HG02642 (cell line): ENCODE measurements at regions not wholly inside any gene's neighbourhood (a gene's known extent, or its start where the extent isn't known, plus 50 kb on each side); places are given as distances from the start of the nearest gene placed in this dataset.

ENCODE experiments used
- ATAC-seq: cut with Tn5 transposase; IDR thresholded peaks from one replicate; pipeline ENCODE4 v1.9.1; 2021; ENCODE audit warnings: mild to moderate bottlenecking; ENCODE audit not compliant: unreplicated experiment, poor library complexity

DNA sequence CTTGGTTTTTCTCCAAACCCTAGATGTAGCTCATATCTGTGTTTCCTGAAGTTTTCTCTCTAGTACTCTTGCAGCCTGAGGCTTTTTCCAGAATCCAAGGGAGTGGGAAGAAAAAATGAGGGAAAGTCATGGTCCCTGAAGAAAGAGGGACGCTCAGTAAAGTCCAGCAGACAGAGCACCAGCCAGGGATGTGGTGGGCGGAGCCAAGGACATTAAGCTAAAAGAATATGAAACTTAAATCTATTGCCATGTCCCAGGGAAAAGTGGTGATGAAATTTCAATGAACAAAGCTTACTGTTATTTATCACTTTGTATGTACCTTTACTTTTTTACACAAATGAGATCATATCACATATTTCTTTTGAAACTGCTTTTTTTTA lies 430.2 kb downstream of the USP25 start:
- no peak for ATAC-seq

DNA sequence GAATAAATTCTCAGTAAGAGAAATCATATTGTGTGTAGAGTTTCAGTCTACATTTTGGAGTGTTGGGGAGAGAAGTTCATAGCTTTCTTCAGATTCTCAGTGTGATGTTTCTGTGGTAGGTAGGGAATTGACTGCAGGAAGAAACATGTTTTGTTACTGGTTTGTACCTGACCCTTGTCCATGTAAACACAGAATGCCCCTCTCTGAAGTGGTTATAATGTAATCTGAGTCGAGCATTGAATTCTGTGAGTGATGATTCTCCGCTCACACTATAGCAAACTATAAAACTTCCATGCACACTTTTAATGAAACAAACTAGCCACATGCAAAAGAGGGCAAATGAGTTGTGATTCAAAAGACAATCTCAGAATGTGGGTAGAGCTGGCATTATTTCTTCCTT lies 433.2 kb downstream of the USP25 start:
- no peak for ATAC-seq

DNA sequence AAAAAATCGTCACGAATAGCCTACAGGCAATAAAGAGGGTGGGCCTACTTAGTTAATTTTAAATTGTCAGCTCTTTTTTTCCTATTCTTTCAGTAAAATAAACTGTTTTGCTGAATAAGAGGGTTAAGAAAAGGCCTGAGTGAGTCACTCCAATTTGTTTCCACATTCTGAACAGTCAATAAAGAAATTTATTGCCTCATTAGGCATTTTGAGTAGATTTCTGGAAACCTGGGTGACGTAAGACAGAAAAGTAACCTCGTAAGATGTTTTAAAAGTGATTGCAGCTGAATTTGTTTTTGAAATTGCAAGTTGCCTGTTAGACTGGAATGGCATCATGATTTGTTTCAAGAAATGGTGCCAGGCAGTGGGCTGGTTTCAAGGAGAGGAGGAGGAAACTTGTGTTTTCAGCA lies 439.3 kb downstream of the USP25 start:
- no peak for ATAC-seq

DNA sequence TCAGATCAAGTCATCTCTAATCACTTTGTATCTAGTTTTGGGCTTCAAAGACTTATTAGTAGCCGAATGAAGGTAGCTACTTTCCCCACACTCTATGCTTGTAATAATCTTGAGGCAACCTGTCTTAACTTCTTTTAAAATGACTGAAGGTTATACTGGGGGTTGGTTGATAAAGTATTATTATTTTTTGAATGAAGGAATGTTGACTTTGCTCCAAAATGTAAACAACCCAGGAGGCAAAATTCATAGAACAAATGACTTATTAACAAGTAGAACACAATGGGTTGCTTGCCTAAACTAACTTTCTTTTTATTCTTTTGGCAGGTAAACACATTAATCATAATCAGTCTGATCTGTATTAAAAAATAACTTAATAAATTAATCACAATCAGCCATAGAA lies 440.0 kb downstream of the USP25 start:
- no peak for ATAC-seq

DNA sequence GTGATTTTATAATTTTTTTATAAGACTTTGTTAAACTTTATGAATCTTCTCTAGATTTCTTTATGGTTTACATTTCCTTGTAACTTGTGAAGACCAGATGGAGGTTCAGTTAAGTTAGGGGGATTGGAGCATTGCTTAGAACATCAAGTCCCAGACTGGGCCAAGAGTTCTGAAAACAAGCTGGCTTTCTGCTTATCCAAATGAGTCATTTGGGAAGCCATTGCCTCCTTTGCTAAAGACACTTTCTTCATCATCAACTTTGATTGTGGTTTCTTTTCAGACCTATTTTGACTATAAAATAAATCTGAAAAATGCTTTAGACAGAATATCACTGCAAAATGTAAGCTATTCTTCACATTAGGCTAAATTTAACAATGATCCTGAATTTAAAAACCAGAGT lies 446.8 kb downstream of the USP25 start:
- no peak for ATAC-seq

DNA sequence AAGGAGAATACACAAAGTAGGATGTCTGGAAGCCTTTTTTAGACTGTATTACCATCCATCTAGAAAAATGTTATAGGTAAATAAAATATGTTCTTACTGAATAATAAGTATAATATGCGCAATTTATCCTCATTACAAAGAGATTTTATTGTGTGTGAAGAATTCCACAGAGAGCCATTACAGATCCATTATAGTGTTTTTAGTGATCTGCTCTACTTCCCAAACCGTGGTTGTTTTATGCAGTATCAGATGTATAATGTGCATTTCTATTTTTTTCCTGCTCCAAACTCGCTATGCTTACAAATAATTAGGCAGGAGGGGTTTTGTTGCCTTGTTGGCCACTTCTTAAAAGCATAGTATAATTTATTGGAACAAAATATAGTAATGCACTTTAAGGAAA lies 447.8 kb downstream of the USP25 start:
- ATAC-seq: no peak

DNA sequence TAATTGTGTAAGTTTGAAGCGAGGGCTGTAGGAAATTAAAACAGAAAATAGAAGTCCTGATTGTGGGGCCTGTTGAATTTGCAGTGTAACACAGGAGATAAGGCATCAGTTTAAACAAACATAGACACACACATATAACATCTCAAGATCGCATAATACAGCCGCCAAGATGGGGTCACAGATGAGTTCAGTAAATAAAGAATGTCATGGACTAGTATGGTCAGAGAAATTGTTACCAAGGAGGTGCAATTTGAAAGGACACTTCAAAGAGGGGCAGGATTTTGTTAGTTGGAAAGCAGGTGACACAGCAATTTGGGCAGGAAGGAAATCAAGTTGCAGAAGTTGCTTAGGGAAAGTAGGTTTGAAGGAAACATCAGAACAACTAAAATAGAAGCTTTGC lies 450.0 kb downstream of the USP25 start:
- no peak for ATAC-seq

DNA sequence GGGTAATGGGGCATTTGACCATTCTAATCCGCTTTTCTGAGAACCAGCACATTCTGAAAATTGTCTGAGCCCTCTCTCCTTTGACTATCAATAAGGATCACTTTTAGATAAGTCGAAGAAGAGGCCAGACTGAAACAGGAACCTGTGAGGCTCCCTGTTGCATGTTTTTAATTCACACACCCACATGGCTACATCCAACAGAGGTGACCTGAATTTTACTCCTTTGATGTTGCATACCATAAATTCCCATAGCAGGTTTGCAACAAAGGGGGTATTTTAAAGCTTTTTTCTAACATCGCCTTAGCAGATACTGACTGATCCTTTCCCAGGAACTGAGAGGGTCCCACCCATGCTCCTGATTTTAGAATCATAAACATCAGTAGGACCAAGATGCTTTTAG lies 450.8 kb downstream of the USP25 start:
- ATAC-seq: no peak

DNA sequence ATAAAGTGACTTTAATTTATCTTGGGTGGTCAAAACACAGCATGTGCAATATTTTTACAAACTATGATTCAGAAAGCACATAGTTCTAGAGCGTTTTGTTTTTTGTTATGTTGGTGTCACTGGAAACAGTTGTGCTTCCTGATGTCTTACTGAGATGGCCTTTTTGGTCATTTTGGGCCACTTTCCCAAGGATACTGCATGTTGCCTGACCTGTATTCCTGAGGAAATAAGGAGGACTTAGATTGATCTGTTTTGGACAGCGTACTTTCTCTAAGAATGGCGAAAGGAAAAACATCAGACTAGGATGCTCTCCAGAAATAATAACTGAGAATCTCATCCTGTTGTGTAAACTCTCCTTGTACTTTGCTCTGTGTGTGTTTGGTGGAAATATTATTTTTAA lies 451.2 kb downstream of the USP25 start:
- no peak for ATAC-seq

DNA sequence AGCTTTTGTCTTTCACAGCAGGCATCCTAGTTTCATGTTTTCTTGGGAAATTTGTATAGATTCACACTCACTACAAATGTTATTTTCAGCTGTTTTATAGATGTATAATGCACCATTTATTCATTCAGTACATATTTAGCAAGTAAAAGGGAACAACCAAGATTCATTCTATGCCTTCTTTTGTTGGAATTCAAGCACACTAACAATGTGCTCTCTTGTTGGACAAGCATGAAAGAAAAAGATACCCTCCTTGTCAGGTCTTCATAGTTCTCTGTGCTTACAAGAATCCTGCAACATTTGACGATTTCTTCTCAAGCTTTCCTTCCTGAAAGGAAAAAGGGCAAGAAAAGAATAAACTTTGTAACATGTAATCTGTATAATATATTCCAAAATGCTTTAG lies 456.0 kb downstream of the USP25 start:
- no peak for ATAC-seq

DNA sequence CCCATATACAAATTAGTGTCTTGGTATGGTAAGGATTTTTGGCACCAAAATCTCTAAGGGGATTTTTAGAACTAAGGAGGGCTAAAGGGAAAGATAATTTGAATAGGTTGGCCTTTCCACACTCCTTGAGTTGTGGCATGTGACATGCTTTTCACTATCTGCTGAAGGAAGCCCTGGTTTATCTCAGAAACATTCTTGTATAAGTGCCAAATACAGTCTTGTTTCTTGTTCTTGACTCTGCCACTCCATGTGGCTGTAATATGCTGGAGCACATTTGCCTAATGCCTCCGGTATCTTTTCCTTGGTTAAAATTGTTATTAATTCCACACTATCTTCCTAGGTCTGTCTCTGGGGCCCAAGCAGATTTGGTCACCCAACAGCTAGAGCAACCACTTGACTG lies 457.0 kb downstream of the USP25 start:
- no peak for ATAC-seq

DNA sequence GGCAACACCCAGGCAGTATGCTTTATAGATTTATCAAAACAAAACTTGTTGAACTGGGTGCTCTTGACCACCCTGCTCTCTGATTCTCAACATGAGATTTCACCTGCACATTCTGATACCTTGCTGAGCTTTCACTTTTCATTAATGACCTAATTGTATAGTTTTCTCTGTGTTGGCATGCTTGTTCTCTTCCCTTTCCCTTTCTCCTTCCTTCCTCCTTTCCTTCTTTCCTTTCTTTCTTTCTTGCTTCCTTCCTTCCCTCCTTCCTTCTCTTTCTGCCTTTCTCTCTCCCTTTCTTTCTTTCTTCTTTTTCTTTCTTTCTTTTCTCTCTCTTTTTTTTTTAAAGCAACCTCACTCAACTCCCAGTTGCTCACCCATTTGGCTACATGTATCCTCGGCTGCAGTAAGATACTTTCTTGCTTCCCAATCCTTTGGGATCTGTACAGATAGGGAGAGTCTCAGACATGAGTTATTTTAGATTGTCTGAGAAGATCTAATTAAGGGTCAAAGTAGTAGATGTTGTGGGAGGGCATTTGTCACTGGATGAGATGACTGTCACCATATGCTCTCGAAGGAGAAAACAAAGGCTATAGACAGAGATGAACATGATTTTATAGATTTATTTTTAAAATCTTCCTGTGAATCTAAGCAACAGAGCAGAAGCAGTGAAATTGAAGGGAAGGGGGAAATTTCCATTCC lies 458.0 kb downstream of the USP25 start:
- ATAC-seq: no peak

DNA sequence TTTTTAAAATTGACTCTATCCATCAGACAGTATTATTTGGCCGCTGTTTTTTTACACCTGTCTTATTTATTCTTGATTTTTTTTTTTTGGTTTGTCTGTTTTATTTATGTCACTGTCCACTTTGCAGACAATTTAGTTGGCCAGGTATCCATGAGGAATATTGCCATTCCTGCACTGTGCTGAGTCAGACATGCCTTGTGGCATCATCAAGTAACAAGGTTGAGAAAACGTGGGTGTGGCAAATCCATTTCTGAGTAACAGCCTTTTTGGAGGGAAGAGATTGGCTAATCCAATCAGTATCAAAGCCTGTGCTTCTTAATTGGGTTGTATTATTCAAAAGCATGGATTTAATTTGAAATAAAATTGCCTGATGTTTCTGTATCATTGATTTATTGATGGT lies 463.1 kb downstream of the USP25 start:
- ATAC-seq: no peak

DNA sequence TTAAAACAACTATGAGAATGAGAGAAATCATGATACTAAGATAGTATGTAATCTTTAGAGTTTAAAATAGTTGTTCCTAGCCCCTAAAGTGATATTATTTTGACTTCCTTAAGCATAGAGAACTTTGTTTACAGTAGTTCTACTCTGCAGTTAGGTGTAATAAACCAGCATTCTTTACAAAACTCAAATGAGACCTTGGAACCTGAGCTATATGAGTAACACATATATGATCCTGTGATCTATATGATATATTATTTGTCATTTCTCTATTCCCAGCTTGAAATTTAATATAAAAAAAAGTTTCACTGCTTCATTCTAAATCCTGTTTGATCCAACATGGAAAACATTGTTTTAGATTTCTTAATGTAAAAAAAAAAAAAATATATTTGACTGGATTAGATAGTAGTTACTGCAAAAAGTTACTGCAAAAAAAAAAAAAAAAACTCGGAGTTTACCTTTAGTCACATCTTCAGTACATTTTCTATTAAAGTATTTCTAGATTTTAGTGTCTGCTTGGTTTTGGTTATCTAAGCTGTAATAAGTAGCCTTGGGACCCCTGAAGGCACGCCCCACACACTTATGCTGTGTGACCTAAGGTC lies 463.8 kb downstream of the USP25 start:
- no peak for ATAC-seq

DNA sequence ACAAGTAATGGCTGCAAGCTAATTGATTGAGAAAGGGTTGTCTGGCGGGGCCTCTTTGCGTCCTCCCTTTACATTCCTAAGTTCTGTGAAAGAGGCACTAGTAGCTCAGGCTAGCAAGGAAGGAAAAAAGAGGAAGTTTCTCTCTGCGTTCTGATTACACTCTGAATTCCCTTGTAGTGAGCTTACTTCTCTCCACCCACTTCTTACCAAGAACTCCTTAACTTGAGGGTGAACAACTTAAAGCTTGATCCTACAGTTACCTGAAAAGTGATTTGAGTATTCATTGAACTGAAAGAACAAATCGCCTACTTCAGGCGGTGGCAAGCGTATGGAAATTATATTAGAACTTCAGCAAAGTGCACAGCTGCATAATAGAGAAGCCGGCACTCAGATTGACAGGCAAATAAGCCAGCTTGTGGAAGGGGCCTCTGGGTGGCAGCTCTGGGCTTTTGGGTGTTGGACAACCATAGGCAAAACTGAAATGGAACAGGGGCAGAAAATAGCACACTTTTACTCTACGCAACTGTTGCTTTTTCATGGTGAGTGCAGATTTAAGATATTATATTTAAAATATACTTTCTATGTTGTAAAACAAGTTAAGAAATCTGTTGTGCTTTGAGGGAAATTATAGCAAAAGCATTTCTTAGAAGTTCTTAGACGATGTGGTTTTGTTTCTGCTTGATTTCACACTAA lies 464.5 kb downstream of the USP25 start:
- ATAC-seq: peak; percentile 75

DNA sequence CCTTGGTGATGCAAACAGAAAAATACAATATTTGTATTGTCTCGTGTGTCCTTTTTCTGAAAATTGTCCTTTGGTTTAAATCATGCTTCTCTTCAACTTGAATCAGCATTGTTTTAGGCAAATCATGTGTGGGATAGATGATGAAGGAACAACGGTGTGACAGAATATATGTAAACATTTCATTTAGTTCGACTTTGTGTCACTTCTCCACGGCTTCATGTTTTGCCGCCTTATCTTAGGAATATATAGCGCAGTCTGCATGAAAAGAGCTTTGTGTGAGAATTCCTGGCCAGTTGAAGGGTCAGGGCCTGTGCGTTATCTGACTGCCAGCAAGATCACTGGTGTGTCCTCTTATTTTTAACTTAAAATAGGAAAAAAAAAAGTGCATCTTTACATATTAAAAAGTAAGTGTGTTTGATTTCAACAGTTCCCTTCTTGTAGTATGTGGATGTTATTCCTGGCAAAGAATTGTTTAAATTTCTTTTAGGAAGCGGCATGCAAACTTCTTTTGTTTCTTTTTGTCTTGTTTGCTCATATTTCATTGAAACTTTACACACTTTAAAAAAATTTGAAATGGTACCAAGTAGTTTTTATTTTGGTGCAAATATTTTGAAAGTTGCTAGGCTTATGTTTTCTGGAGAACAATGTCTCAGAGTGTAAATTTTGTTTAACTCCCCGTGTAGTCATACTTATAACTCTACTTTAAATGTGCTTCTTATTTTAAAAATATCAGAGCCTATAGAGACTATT lies 465.2 kb downstream of the USP25 start:
- no peak for ATAC-seq

DNA sequence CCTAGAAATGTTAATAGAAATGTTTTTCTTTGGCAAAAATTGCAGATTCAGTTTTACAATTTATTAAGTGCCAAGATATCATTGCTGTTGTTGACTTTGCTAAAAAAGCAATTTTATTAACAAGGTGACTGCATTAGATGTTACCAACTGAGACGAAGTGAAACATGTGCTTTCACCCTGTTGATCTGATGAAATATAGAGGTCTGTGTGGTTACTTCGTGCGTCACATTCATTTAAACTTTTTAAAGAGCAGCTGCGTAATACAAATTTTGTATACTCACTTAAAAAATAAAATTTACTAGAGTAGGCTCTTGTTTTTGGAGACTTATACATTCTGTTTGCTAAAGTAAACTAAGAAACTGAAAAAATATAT lies 465.7 kb downstream of the USP25 start:
- ATAC-seq: no peak

DNA sequence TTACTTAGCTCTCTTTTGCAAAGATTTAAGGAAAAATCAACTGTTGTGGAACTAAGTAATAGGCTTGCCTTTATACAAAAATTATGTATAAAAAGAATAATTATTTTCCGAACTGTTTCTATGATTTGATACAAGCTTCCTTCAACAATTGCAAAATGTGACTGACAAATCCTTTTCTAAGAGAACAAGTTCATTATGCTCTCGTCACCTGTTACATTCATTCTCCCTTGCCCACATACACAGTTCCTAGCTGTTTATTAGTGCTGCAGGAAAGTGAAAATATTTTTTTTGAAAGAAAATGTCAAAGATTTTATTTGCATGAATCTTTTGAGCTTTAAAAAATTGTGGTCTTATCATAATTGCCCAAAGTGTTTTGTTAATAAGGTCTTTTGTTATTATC lies 466.2 kb downstream of the USP25 start:
- ATAC-seq: no peak

DNA sequence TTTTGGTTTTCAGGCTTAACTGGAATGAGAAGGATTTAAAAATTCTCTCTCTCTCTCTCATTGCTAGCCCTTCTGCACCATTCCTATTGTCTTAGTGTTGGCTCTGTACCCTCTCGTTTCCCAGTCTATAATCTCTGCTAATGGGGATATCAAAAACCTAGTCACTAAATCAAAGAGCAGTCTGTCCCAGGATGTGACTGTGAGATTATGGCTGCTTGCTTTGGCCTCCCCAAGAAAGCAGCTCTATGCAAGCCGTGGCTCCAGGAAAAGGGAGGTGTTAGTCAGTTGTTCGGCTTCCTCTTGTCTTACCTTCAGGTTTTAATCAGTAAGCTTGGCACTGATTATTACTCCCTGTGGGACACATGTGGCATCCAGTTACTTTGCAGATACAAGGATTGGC lies 468.8 kb downstream of the USP25 start:
- ATAC-seq: no peak

DNA sequence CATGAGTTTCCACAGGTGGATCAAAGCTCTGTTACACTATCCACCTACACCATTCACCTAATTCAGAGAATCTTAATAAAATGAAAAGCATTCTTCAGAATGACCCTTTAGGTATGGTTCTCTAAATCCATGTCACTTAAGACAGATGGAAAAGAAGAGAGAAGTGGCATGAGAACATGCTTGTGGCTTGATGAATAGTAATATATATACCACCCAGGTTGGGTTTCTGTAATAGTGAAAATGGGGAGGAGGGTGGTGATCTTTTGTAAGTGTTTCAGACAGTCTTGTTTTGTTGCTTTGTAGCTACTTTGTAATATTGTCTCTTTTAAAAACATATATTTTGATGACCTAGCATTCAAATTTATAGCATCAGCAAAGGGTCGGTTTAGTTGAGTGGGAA lies 469.8 kb downstream of the USP25 start:
- ATAC-seq: no peak

DNA sequence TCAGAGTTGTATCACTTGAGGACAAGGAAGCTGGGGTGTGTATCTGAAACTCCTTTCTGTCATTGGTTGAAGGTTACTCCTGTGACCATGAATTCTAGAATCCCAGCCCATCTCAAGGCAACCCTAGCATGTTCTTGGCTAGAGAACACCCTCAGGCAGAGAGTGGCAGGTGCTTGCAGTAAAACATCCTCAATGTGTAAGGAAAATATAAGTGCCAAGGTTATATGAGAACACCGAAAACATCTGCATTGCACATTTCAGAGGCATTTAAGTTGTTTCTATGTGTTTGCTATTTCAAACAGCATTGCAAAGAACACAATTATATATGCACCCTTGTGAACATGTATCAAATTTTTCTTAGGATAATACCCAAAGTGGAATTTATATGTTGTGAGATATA lies 471.9 kb downstream of the USP25 start:
- no peak for ATAC-seq
